NCI-H128 (cell line): ENCODE measurements at regions not wholly inside any gene's neighbourhood (a gene's known extent, or its start where the extent isn't known, plus 50 kb on each side); places are given as distances from the start of the nearest gene placed in this dataset.

Experiments used
- DNase-seq: peaks from one replicate; lab custom pipeline; 2025; ENCODE audit not compliant: unreplicated experiment; lab: John Stamatoyannopoulos, UW

- DNase-seq, result no peak
Measured at GRCh38 chr12:34361721-34362316, 339.5 kb downstream of the ALG10 start.

GRCh38 chr12:34363050-34363673 is 340.9 kb downstream of the ALG10 start:
- no peak for DNase-seq

DNA sequence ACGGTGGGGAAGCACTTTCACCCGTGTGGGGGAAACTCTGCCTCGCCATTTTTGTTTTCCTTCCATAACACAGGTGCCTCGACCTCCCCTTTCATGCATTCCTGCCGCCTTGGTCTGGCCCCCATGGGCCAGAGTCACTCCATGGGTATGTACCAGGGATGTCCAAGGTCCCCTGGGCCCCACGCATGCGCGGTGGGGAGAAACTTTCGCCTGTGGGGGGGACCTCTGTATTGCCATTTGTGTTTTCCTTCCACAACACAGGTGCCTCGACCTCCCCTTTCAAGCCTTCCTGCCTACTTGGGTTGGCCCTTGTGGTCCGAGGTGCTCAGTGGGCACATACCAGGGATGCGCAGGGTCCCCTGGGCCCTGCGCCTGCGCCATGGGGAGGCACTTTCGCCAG is 345.8 kb downstream of the ALG10 start:
- DNase-seq, result no peak

DNA sequence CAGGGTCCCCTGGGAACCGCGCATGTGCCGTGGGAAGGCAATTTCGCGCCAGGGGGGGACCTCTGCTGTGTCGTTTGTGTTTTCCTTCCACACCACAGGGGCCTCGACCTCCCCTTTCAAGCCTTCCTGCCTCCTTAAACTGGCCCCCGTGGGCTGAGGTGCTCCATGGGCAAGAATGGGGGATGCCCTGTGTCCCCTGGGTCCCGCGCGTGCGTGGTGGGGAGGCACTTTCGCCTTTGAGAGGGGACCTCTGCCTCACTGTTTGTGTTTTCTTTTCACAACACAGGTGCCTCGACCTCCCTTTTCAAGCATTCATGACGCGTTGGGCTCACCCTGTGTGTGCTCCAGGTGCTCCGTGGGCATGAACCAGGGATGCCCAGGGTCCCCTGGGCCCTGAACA is 348.8 kb downstream of the ALG10 start:
- no peak for DNase-seq

GRCh38 chr12:34372003-34372402 is 349.7 kb downstream of the ALG10 start:
- no peak for DNase-seq

DNA sequence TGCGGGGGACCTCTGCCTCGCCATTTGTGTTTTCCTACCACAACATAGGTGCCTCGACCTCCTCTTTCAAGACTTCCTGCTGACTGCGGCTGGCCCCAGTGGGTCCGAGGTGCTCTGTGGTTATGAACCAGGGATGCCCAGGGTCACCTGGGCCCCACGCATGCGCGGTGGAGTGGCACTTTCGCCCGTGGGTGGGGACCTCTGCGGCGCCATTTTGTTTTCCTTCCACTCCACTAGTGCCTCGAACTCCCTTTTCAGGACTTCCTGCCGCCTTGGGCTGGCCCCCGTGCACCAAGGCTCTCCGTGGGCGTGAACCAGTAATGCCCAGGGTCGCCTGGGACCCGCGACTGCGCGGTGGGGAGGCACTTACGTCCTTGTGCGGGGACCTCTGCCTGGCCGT is 351.6 kb downstream of the ALG10 start:
- no peak for DNase-seq

DNA sequence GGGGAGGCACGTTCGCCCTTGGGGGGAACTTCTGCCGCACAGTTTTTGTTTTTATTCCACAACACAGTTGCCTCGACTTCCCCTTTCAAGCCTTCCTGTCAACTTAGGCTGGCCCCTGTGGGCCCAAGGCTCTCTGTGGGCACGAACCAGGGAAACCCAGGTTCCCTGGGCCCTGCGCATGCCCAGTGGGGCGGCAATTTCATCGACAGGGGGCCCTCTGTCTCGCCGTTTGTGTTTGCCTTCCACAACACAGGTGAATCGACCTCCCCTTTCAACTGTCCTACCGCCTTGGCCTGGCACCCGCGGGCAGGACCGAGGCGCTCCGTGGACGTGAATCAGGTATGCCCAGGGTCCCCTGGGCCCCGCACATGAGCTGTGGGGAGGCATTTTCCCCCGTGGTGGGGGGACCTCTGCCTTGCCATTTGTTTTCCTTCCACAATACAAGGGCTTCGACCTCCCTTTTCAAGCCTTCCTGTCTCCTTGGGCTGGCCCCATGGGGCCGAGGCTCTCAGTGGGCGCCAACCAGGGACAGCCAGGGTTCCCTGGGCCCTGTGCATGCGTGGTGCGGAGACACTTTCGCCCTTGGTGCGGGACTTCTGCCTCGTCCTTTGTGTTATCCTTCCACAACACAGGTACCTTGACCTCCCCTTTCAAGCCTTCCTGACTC is 354.0 kb downstream of the ALG10 start:
- DNase-seq, result no peak

DNA sequence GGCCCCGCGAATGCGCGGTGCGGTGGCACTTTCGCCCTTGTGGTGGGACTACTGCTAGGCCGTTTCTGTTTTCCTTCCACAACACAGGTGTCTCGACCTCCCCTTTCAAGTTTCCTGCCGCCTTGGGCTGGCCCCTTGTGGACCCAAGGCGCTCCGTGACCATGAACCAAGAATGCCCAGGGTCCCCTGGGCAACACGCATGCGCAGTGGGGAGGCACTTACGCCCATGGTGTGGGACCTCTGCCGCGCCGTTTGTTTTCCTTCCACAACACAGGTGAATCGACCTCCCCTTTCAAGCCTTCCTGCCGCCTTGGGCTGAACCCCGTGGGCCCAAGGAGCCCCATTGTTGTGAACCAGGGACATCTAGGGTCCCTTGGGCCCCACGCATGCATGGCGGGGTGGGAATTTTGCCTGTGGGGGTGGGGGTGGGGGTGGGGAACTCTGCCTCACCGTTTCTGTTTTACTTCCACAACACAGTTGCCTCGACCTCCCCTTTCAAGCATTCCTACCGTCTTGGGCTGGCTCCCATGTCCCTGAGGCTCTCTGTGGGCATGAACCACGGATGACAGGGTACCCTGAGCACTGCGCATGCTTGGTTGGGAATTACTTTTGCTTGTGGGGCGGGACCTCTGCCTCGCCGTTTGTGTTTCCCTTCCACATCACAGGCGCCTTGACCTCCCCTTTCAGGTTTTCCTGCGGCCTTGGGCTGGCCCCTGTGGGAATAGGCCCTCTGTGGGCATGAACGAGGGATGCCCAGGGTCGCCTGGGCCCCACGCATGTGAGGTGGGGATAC is 355.1 kb downstream of the ALG10 start:
- DNase-seq, result no peak

GRCh38 chr12:34379142-34379541 is 356.8 kb downstream of the ALG10 start:
- DNase-seq, result no peak

- no peak for DNase-seq
Measured at GRCh38 chr12:34384693-34385092, 362.4 kb downstream of the ALG10 start.

- no peak for DNase-seq
Measured at GRCh38 chr12:34386016-34386415, 363.7 kb downstream of the ALG10 start.

DNA sequence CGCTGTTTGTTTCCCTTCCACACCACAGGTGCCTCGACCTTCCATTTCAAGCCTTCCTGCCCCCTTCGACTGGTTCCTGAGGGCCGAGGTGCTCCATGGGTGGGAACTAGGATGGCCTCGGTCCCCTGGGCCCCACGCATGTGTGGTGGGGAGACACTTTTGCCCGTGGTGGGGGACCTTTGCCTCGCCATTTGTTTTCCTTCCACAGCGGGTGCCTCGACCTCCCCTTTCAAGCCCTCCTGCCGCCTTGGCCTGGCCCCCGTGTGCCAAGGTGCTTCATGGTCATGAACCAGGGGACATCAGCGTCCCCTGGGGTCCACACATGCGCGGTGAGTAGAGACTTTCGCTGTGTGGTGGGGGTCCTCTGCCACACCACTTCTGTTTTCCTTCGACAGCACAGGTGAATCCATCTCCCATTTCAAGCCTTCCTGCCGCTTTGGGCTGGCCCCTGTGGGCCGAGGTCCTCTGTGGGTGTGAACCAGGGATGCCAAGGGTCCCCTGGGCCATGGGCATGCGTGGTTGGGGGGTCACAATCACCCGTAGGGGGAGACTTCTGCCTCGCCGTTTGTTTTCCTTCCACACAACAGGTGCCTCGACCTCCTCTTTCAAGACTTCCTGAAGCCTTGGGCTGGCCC is 364.4 kb downstream of the ALG10 start:
- DNase-seq, result no peak

- DNase-seq, result no peak
Measured at GRCh38 chr12:34387711-34388635, 365.7 kb downstream of the ALG10 start.

GRCh38 chr12:34388636-34389377 is 366.5 kb downstream of the ALG10 start:
- DNase-seq, result no peak

DNA sequence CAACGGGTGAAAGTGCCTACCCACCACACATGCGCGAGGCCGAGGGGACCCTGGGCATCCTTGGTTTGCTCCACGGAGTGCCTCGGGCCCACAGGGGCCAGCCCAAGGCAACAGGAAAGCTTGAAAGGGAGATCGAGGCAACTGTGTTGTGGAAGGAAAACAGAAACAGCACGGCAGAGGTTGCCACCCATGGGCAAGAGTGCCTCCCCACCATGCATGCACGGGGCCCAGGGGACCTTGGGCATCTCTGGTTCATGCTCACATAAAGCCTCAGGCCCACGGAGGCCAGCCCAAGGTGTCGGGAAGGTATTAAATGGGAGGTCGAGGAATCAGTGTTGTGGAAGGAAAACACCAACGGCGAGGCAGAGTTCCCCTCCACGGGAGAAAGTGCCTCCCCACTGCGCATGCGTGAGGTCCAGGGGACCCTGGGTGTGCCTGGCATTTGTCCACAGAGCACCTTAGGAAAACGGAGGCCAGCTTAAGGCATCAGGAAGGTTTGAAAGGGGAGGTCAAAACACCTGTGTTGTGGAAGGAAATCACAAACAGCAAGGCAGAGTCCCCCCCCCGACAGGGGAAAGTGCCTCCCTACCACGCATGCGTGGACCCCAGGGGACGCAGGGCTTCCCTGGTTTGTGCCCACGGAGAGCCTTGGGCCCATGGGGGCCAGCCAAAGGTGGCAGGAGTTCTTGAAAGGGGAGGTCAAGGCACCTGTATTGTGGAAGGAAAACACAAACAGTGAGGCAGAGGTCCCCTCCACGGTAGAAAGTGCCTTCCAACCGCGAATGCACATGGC is 367.3 kb downstream of the ALG10 start:
- no peak for DNase-seq

GRCh38 chr12:34390171-34390841 is 368.0 kb downstream of the ALG10 start:
- no peak for DNase-seq

DNA sequence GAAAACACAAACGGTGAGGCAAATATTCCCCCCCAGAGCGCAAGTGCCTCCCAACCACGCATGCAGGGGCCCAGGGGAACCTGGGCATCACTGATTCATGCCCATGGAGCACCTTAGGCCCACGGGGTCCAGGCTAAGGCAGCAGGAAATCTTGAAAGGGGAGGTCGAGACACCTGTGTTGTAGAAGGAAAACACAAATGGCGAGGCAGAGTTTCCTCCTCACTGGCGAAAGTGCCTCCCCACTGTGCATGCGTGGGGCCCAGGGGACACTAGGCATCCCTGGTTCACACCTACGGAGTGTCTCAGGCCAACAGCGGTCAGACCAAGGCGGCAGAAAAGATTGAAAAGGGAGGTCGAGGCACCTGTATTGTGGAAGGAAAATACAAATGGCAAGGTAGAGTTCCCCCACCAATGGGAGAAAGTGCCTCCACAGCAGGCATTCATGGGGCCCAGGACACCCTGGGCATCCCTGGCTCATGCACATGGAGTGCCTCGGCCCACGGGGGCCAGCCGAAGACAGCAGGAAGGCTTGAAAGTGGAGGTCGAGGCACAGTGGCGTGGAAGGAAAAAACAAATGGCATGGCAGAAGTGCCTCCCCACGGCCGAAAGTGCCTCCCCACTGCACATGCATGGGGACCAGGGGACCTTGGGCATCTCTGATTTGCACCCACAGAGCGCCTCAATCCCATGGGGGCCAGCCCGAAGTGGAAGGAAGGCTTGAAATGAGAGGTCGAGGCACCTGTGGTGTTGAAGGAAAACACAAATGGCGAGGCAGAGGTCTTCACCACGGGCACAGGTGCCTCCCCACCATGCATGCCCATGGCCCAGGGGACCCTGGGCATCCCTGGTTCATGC is 368.8 kb downstream of the ALG10 start:
- no peak for DNase-seq
